Ascending aorta (tissue), 2 donors: ENCODE measurements at regions not wholly inside any gene's neighbourhood (a gene's known extent, or its start where the extent isn't known, plus 50 kb on each side); places are given as distances from the start of the nearest gene placed in this dataset.

Experiments
- DNase-seq, 2 donors: peaks; one replicate each; pipeline ENCODE4 v3.0.0-alpha.2; 2019; ENCODE audit warnings: low spot score in 2 of 2
- H3K27ac ChIP-seq, 2 donors: fragments of 200-600 bp; sonication (generic); one replicate each; pipeline ENCODE4 v1.5.1; 2016 to 2017; ENCODE audit warnings: mild to moderate bottlenecking in 1 of 2
- H3K27me3 ChIP-seq: fragments of 200-600 bp; sonication (generic); one replicate; pipeline ENCODE4 v1.5.1; 2017
- H3K36me3 ChIP-seq, 2 donors: fragments of 200-600 bp; sonication (generic); one replicate each; pipeline ENCODE4 v1.5.1; 2016
- H3K4me1 ChIP-seq, 2 donors: fragments of 200-600 bp; sonication (generic); one replicate each; pipeline ENCODE4 v1.5.1; 2016 to 2017; ENCODE audit warnings: mild to moderate bottlenecking in 1 of 2
- H3K4me3 ChIP-seq, 2 donors: fragments of 200-600 bp; sonication (generic); one replicate each; pipeline ENCODE4 v1.5.1; 2016 to 2017; ENCODE audit warnings: mild to moderate bottlenecking in 1 of 2
- H3K9me3 ChIP-seq, 2 donors: fragments of 200-600 bp; sonication (generic); one replicate each; pipeline ENCODE4 v1.5.1; 2016
- intact Hi-C: fragments of 100-400 bp; cut with DNase I; formaldehyde crosslinking; loops from one replicate; pipeline ENCODE4 v1.15.1; 2023
- TF ChIP-seq, protein P1 (sequence below), 3 experiments: fragments of 200-600 bp in 2 of 3; fragments of 450-650 bp in 1 of 3; sonication (generic) in 2 of 3; IDR thresholded peaks; one replicate each; pipeline ENCODE4 v1.5.1; 2016 to 2019; ENCODE audit warnings: antibody characterized with exemption in 3 of 3, mild to moderate bottlenecking in 1 of 3, moderate library complexity in 1 of 3

DNA sequence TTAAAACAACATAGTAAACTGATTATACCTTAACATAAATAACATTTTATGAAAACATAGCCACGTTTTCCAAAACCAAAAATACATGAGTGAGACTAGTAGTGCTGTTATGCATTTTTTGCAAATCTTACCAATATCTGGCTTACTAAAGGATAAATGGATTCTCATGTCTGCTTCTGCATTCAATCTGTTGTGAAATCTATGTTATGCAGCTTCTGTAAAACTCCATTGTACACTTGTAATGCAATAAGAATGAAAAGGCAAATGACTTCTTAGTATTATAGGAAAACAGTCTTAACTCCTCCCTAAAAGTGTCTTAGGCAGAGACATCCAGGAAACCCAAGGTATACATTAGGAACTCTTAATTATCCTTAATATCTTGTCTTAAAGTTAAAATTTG, 330.9 kb upstream of the THBS1 start:
- no peak for DNase-seq
- no peaks in the 10 kb centered on the region for H3K36me3 ChIP-seq
- intact Hi-C loops, result no loop called here
- no peak overlapping the region for H3K4me3 ChIP-seq
- H3K9me3 ChIP-seq, result no peaks in the 10 kb centered on the region
- TF ChIP-seq, protein P1, sequence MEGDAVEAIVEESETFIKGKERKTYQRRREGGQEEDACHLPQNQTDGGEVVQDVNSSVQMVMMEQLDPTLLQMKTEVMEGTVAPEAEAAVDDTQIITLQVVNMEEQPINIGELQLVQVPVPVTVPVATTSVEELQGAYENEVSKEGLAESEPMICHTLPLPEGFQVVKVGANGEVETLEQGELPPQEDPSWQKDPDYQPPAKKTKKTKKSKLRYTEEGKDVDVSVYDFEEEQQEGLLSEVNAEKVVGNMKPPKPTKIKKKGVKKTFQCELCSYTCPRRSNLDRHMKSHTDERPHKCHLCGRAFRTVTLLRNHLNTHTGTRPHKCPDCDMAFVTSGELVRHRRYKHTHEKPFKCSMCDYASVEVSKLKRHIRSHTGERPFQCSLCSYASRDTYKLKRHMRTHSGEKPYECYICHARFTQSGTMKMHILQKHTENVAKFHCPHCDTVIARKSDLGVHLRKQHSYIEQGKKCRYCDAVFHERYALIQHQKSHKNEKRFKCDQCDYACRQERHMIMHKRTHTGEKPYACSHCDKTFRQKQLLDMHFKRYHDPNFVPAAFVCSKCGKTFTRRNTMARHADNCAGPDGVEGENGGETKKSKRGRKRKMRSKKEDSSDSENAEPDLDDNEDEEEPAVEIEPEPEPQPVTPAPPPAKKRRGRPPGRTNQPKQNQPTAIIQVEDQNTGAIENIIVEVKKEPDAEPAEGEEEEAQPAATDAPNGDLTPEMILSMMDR (IDR thresholded peaks at IDR 0.05), result no peak
- H3K27ac ChIP-seq, result no peak overlapping the region
- no peaks in the 10 kb centered on the region for H3K27me3 ChIP-seq
- no peaks in the 10 kb centered on the region for H3K4me1 ChIP-seq

DNA sequence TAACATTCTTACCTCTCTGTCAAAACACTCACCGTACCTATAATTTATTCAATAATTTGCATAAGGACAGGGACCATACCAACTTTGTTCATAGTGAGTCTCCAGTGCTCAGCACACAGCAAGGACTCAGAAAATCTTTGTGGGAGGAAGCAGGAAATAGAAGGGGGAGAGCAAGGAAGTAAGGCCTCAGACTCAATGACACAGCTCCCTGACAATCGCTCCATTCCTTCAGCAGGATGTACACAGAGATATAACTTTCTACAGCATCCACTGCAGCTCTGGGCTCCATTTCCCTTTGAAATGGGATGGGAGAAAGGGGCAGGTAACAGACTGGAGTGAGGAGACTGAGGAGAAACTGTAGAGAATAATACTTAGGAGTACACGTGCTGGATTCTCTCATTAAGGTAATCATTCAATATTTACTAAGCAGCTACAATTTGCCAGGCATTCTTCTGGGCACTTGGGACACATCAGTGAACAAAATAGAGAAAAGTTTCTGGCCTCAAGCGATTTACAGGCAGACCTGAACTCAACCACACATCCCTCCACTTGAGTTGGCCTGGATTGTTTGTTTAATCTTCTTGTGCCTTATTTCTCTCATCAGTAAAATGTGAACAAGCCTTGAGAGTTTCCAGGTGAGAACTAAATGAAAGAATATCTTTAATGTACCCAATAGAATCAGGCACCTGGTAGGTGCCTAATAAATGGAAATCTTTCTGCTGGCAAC, 330.3 kb upstream of the THBS1 start:
- H3K4me1 ChIP-seq, result no peaks in the 10 kb centered on the region
- TF ChIP-seq, protein P1 (IDR thresholded peaks at IDR 0.05), result no peak
- no peaks in the 10 kb centered on the region for H3K36me3 ChIP-seq
- no peak overlapping the region for H3K4me3 ChIP-seq
- intact Hi-C loops, result no loop called here
- H3K9me3 ChIP-seq, result no peaks in the 10 kb centered on the region
- no peak for DNase-seq
- no peaks in the 10 kb centered on the region for H3K27me3 ChIP-seq
- H3K27ac ChIP-seq, result no peak overlapping the region

DNA sequence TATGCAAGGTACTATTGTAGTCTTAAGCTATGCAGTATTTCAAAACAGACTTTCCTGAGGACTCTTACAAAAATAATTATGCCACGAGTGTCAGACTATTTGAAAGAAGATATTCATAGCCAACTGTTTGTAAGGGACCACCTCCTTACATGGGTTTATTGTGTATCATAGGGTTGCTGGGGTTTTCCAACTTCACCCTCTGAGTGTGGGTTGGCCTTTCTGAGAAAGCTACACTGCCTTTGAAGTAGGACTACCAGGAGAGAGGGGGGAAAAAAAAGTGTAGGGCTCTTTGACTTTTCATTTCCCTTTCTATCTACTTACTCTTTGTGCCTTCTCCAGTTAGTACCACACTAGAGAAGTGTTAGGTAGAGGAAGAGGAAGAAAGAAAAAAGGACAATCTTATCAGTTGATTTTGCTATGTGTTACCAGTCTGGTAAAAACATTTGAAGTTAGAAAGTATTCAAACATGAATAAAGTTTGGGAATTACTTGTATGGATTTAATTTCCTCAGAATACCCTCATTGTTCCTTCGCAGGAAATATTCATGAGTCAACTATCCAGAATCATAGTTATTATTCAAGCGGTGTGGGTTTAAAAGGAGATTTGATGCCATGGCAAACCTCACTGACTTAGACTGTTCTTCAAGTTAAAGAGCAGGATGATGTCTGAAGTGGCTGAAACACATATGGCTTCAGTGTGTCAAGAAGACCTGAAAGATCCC, 329.3 kb upstream of the THBS1 start:
- H3K4me1 ChIP-seq, result no peaks in the 10 kb centered on the region
- H3K4me3 ChIP-seq, result no peak overlapping the region
- intact Hi-C loops, result no loop called here
- H3K27me3 ChIP-seq, result no peaks in the 10 kb centered on the region
- no peak for DNase-seq
- H3K36me3 ChIP-seq, result no peaks in the 10 kb centered on the region
- no peak overlapping the region for H3K27ac ChIP-seq
- no peaks in the 10 kb centered on the region for H3K9me3 ChIP-seq
- TF ChIP-seq, protein P1 (IDR thresholded peaks at IDR 0.05), result no peak

DNA sequence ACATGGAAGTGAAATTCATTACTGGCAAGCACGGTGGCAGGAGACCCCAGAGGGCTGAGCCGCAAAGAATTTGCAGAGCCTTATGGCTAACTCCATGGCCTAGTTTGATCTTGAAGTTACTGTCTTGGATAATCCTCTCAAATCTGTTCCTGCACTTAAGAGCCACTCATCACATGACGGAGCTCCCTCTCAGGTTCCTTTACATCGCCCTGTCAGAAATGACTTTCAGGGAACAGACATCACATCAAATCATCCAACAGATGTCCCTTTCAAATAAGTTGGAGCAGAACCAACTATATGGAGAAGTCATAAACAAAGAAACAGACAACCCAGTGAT, 328.8 kb upstream of the THBS1 start:
- DNase-seq, result no peak
- no peak overlapping the region for H3K27ac ChIP-seq
- intact Hi-C loops, result no loop called here

DNA sequence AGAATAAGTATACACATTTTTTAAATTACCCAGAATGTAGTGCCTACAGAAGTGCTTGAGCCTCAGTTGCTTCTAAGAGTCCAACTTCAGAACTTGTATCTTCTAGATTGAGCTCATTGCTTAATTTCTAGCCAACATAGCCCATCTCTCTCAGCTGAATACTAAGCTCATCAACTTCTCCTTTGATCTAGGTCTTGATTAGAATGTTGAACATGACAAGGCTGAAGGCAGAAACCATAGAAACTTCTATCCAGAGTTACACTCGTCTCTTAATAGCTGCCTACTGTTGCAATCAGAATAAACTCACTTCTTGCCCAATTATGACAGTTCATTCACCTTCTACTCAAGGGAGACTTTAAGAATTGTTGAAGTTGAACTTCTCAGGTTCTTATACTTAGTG, 327.3 kb upstream of the THBS1 start:
- H3K27me3 ChIP-seq, result no peaks in the 10 kb centered on the region
- H3K36me3 ChIP-seq, result no peaks in the 10 kb centered on the region
- TF ChIP-seq, protein P1 (IDR thresholded peaks at IDR 0.05), result no peak
- H3K9me3 ChIP-seq, result no peaks in the 10 kb centered on the region
- no peak overlapping the region for H3K4me3 ChIP-seq
- H3K27ac ChIP-seq, result no peak overlapping the region
- DNase-seq, result no peak
- intact Hi-C loops, result no loop called here
- H3K4me1 ChIP-seq, result no peaks in the 10 kb centered on the region

More for the DNA sequence above, 328.8 kb upstream of the THBS1 start:
- no peaks in the 10 kb centered on the region for H3K36me3 ChIP-seq
- no peaks in the 10 kb centered on the region for H3K4me1 ChIP-seq
- no peaks in the 10 kb centered on the region for H3K9me3 ChIP-seq
- H3K27me3 ChIP-seq, result no peaks in the 10 kb centered on the region
- no peak overlapping the region for H3K4me3 ChIP-seq
- TF ChIP-seq, protein P1 (IDR thresholded peaks at IDR 0.05), result no peak
